K562 (cell line): ENCODE measurements at regions not wholly inside any gene's neighbourhood (a gene's known extent, or its start where the extent isn't known, plus 50 kb on each side); places are given as distances from the start of the nearest gene placed in this dataset.

ENCODE experiments used
- ATAC-seq: fragments of 200-7000 bp; cut with Tn5 transposase; 3 replicates; pipeline ENCODE4 v1.9.1; 2020; ENCODE audit warnings: moderate library complexity
- BruUV-seq: library from RNA; stranded (reverse); fragments of 400-500 nt; replicated peaks from 2 replicates; lab custom pipeline; 2021; lab: Mats Ljungman, UMichigan
- CTCF ChIA-PET: fragments of 300-600 bp; formaldehyde crosslinking; extraction: SDS; loops from one replicate; lab custom pipeline; 2021; ENCODE audit warnings: low intra/inter-chr PET ratio; lab: Yijun Ruan, JAX
- POLR2A ChIA-PET: fragments of 300-600, 350-650 bp; sonication (Branson Sonifier 250); formaldehyde crosslinking; extraction: SDS; loops from one replicate; lab custom pipeline; 2021; ENCODE audit warnings: antibody characterized with exemption, inconsistent platforms; lab: Yijun Ruan, JAX
- DNase-seq, 4 experiments: peaks; one replicate each; pipeline versions ENCODE4 v3.0.0 to v3.0.0-alpha.2; 2011 to 2018; ENCODE audit warnings: low spot score in 3 of 4, mixed read lengths in 3 of 4; ENCODE audit errors: extremely low read depth in 1 of 4
- FAIRE-seq: peaks from 2 replicates; lab custom pipeline; 2011; peaks lifted over from hg19 to GRCh38; lab: Jason Lieb, UNC
- H2AFZ ChIP-seq: 2 replicates; pipeline ENCODE4 v1.6.0; 2011; ENCODE audit warnings: low read depth, low read length, control low read depth, inconsistent platforms
- H3K27ac ChIP-seq: fragments of 200-600 bp; 3 replicates; pipeline ENCODE4 v1.8.0; 2011; ENCODE audit warnings: low read depth, mild to moderate bottlenecking, control low read depth, inconsistent platforms, low read length, moderate library complexity, mixed read lengths; ENCODE audit errors: extremely low read depth
- H3K27me3 ChIP-seq, 2 experiments: fragments of 300-600 bp in 1 of 2; 2 replicates in 1 of 2; 3 replicates in 1 of 2; pipeline versions ENCODE4 v1.6.0 to v1.8.0; 2011; ENCODE audit warnings: inconsistent platforms in 2 of 2, low read length in 2 of 2, mild to moderate bottlenecking in 1 of 2, mixed read lengths in 1 of 2, moderate library complexity in 1 of 2; ENCODE audit not compliant: control insufficient read depth in 2 of 2, insufficient read depth in 2 of 2
- H3K36me3 ChIP-seq: fragments of 300-600 bp; 3 replicates; pipeline ENCODE4 v1.8.0; 2011; ENCODE audit warnings: mild to moderate bottlenecking, low read length, inconsistent platforms; ENCODE audit not compliant: control insufficient read depth, insufficient read depth
- H3K4me1 ChIP-seq, 2 experiments: fragments of 200-600 bp in 1 of 2; replicated peaks in 1 of 2; 2 replicates in 1 of 2; 3 replicates in 1 of 2; pipeline versions ENCODE4 v1.5.1 to v1.8.0; 2011; ENCODE audit warnings: inconsistent platforms in 2 of 2, low read length in 2 of 2, mild to moderate bottlenecking in 1 of 2, mixed read lengths in 1 of 2, moderate library complexity in 1 of 2; ENCODE audit not compliant: control insufficient read depth in 2 of 2, insufficient read depth in 2 of 2
- H3K4me2 ChIP-seq: 2 replicates; pipeline ENCODE4 v1.6.1; 2011; ENCODE audit warnings: low read length, control low read depth, inconsistent platforms, mixed read lengths; ENCODE audit not compliant: insufficient read depth
- H3K4me3 ChIP-seq: fragments of 200-600 bp; sonication (generic), shearing (Covaris generic); 2 replicates; pipeline ENCODE4 v1.5.1; 2016; ENCODE audit warnings: control low read depth, inconsistent platforms
- H3K79me2 ChIP-seq: fragments of 200-600 bp; 3 replicates; pipeline ENCODE4 v1.8.0; 2011; ENCODE audit warnings: low read length, inconsistent platforms; ENCODE audit not compliant: control insufficient read depth, insufficient read depth
- H3K9ac ChIP-seq, 2 experiments: 2 replicates each; pipeline versions ENCODE4 v1.6.0 to v1.6.1; 2011; ENCODE audit warnings: low read depth in 2 of 2, low read length in 2 of 2, control low read depth in 1 of 2, inconsistent platforms in 1 of 2, mild to moderate bottlenecking in 1 of 2, mixed read lengths in 1 of 2; ENCODE audit not compliant: insufficient read depth in 1 of 2
- H3K9me1 ChIP-seq: one replicate; pipeline ENCODE4 v1.6.0; 2011; ENCODE audit warnings: inconsistent platforms, mild to moderate bottlenecking, low read length, moderate library complexity; ENCODE audit not compliant: control insufficient read depth, insufficient read depth
- H3K9me3 ChIP-seq: replicated peaks from 2 replicates; pipeline ENCODE4 v1.5.1; 2011; ENCODE audit warnings: low read depth, low read length, inconsistent platforms; ENCODE audit not compliant: control insufficient read depth, insufficient read depth
- H4K20me1 ChIP-seq: replicated peaks from 2 replicates; pipeline ENCODE4 v1.6.1; 2011; ENCODE audit warnings: low read length, inconsistent platforms, mixed read lengths; ENCODE audit not compliant: control insufficient read depth, insufficient read depth
- ASH1L ChIP-seq: fragments of 450-650 bp; IDR thresholded peaks from 2 replicates; pipeline ENCODE4 v1.6.1; 2018; ENCODE audit warnings: borderline replicate concordance, mild to moderate bottlenecking, low read depth; ENCODE audit not compliant: partially characterized antibody
- ATF1 ChIP-seq, 2 experiments: fragments of 450-650 bp in 1 of 2; IDR thresholded peaks; 2 replicates each; pipeline ENCODE4 v1.6.1; 2016; ENCODE audit warnings: missing compliant biosample characterization in 1 of 2, missing genetic modification characterization in 1 of 2
- CTBP1 ChIP-seq: fragments of 450-650 bp; IDR thresholded peaks from 2 replicates; pipeline ENCODE4 v1.6.1; 2016; ENCODE audit warnings: borderline replicate concordance
- DMBX1 ChIP-seq: fragments of 250-450 bp; sonication (Bioruptor Pico); IDR thresholded peaks from 2 replicates; pipeline ENCODE4 v1.8.0; 2022; ENCODE audit warnings: inconsistent platforms, mild to moderate bottlenecking, moderate library complexity, borderline replicate concordance
- FIP1L1 ChIP-seq: fragments of 200-400 bp; formaldehyde crosslinking; IDR thresholded peaks from 2 replicates; pipeline ENCODE4 v1.6.1; 2018; ENCODE audit warnings: mild to moderate bottlenecking, low read depth, low read length; ENCODE audit not compliant: poor library complexity, severe bottlenecking
- FOXJ3 ChIP-seq: sonication (generic); formaldehyde crosslinking; IDR thresholded peaks from 2 replicates; pipeline ENCODE4 v1.4.0; 2020; ENCODE audit warnings: mild to moderate bottlenecking, missing genetic modification reagents
- GATAD2B ChIP-seq: fragments of 450-650 bp; IDR thresholded peaks from 2 replicates; pipeline ENCODE4 v1.6.1; 2017; ENCODE audit warnings: mild to moderate bottlenecking, borderline replicate concordance
- HNRNPH1 ChIP-seq: fragments of 200-400 bp; formaldehyde crosslinking; optimal IDR thresholded peaks from 2 replicates; pipeline ENCODE3; 2017; ENCODE audit warnings: low read depth, mild to moderate bottlenecking, low read length, moderate library complexity
- IFI16 ChIP-seq: fragments of 250-450 bp; sonication (Bioruptor Pico); IDR thresholded peaks from 2 replicates; pipeline ENCODE4 v2.1.2; 2022; ENCODE audit warnings: mild to moderate bottlenecking, inconsistent platforms
- LCOR ChIP-seq: sonication (generic); formaldehyde crosslinking; IDR thresholded peaks from 2 replicates; pipeline ENCODE4 v1.8.0; 2022; ENCODE audit warnings: mild to moderate bottlenecking, missing genetic modification reagents
- PHF21A ChIP-seq: fragments of 450-650 bp; IDR thresholded peaks from 2 replicates; pipeline ENCODE4 v1.6.1; 2017; ENCODE audit warnings: low read depth, borderline replicate concordance
- RBBP5 ChIP-seq: fragments of 200-600 bp; sonication (generic); IDR thresholded peaks from 2 replicates; pipeline ENCODE4 v1.6.1; 2012; ENCODE audit warnings: borderline replicate concordance, mild to moderate bottlenecking, low read length, control low read depth, inconsistent platforms; ENCODE audit not compliant: insufficient read depth, poor library complexity, severe bottlenecking
- RBM39 ChIP-seq: fragments of 200-400 bp; formaldehyde crosslinking; optimal IDR thresholded peaks from 2 replicates; pipeline ENCODE3; 2018; ENCODE audit warnings: low read depth, low read length
- SIRT6 ChIP-seq: IDR thresholded peaks from one replicate; pipeline ENCODE4 v1.6.1; 2012; ENCODE audit warnings: low read depth, mild to moderate bottlenecking, control low read depth, inconsistent platforms, low read length, moderate library complexity
- SRSF3 ChIP-seq: fragments of 200-400 bp; formaldehyde crosslinking; IDR thresholded peaks from 2 replicates; pipeline ENCODE4 v1.6.1; 2016; ENCODE audit warnings: mild to moderate bottlenecking, low read length, moderate library complexity; ENCODE audit not compliant: insufficient read depth
- TBP ChIP-seq: optimal IDR thresholded peaks from 2 replicates; pipeline ENCODE3; 2011; ENCODE audit warnings: low read depth, low read length, improper control_type of control experiment
- ZFP91 ChIP-seq: sonication (generic); formaldehyde crosslinking; IDR thresholded peaks from 2 replicates; pipeline ENCODE4 v1.8.0; 2022; ENCODE audit warnings: mild to moderate bottlenecking, missing genetic modification reagents
- ZNF274 ChIP-seq: IDR thresholded peaks from 2 replicates; pipeline ENCODE4 v1.6.1; 2011; ENCODE audit warnings: low read depth, mild to moderate bottlenecking, low read length, moderate library complexity, borderline replicate concordance
- WGBS: fragments of 100-300 bp; shearing (Covaris generic); methylation state at CpG from one replicate; pipeline ENCODE4 v1.1.6; 2016; ENCODE audit warnings: low coverage, mixed read lengths; ENCODE audit not compliant: insufficient coverage; ENCODE audit errors: missing lambda C conversion rate; 5-methylcytosine and 5-hydroxymethylcytosine counted together
- in situ Hi-C: fragments of 300-500 bp; cut with MboI; formaldehyde crosslinking; loops from 4 replicates; pipeline ENCODE4 v1.15.0; 2018; ENCODE audit warnings: inconsistent platforms, mixed read lengths
- intact Hi-C: fragments of 100-400 bp; cut with micrococcal nuclease; formaldehyde crosslinking; loops from 2 replicates; pipeline ENCODE4 v1.14.2; 2022
- TF ChIP-seq, protein P1 (sequence below): fragments of 450-650 bp; conservative IDR thresholded peaks from 2 replicates; pipeline ENCODE4 v1.6.1; 2016; ENCODE audit warnings: missing genetic modification characterization, low read depth, mild to moderate bottlenecking, missing compliant biosample characterization, moderate library complexity

- no peak for TF ChIP-seq SIRT6
- no peak for TF ChIP-seq ATF1 (CRISPR knock-in tag; IDR thresholded peaks at IDR 0.05)
- 0 out of 2 replicates have a peak, but pooled peaks have one; percentile 12 for TF ChIP-seq ATF1 (tag; IDR thresholded peaks at IDR 0.05)
- no peak for TF ChIP-seq GATAD2B
- TF ChIP-seq ZFP91 = no peak
- no peak for TF ChIP-seq ZNF274
- TF ChIP-seq FOXJ3 = no peak
- peak; percentile 60; the same call in 1 of the 2 replicates for TF ChIP-seq CTBP1
- peak; percentile 16 for TF ChIP-seq TBP
Observed at GRCh38 chr2:12604341-12604740, 112.4 kb upstream of the TRIB2 start (continued).

DNA sequence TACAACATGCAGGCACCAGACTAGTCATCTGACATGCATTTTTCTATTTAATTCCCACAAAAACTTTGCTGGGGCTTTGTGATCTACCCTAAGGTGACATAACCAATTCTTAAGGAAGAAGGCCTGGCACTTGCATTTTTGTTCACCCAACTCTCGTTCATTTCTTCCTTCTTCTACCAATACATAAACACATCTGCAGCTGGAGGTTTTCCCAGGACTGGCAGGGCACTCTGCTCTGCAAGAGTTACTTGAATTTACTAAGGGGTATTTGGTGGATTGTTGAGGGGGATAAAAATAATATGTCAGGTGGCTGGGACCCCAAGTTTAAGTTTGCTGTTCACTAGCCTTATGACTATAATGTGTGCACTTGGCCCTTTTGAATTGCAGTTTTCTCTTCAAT is 111.4 kb upstream of the TRIB2 start:
- Histone ChIP-seq H3K79me2 (no peaks in the 10 kb centered on the region), H2AFZ (peak overlapping the region; percentile 54; the same call in 1 of the 2 replicates), H4K20me1 (no peaks in the 10 kb centered on the region), H3K9me1 (no peaks in the 10 kb centered on the region), H3K9ac (no peak overlapping the region), H3K27me3 (no peaks in the 10 kb centered on the region), H3K4me2 (no peak overlapping the region), H3K4me1 (peaks cover 5 to 17% of the 10 kb centered on the region in 2 experiments; a peak in 4 of 5 replicates), H3K4me3 (no peak overlapping the region), H3K27ac (no peak overlapping the region), H3K9me3 (no peaks in the 10 kb centered on the region), H3K36me3 (no peaks in the 10 kb centered on the region)
- BruUV-seq = no TSS peak
- ChIA-PET CTCF (no interaction called here), POLR2A (interaction anchor here (1.1 kb wide), 1 partner anchor 111 kb away, joined by 3 read pairs; no protein-coding TSS in a partner anchor)
- no peak for FAIRE-seq
- DNase-seq = no peak
- ATAC-seq = no peak
- WGBS = 60% methylated on average over 1 of the region's 1 CpG
- intact Hi-C loops (loop anchor here (5.0 to 10.0 kb wide), 3 partner anchors 112 to 441 kb away; partner anchors contain the start of gene TRIB2), in situ Hi-C loops (no loop called here)
- no peak for TF ChIP-seq RBM39
- TF ChIP-seq PHF21A = no peak
- no peak for TF ChIP-seq FIP1L1
- no peak for TF ChIP-seq RBBP5
- TF ChIP-seq LCOR (CRISPR knock-in tag) = no peak
- TF ChIP-seq SRSF3 = no peak
- no peak for TF ChIP-seq IFI16
- no peak for TF ChIP-seq ASH1L
- TF ChIP-seq, protein P1, sequence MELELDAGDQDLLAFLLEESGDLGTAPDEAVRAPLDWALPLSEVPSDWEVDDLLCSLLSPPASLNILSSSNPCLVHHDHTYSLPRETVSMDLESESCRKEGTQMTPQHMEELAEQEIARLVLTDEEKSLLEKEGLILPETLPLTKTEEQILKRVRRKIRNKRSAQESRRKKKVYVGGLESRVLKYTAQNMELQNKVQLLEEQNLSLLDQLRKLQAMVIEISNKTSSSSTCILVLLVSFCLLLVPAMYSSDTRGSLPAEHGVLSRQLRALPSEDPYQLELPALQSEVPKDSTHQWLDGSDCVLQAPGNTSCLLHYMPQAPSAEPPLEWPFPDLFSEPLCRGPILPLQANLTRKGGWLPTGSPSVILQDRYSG (tag) = no peak
- TF ChIP-seq DMBX1 (CRISPR knock-in tag) = no peak
- TF ChIP-seq HNRNPH1 = no peak
